ENCODE measurements at regions not wholly inside any gene's neighbourhood (a gene's known extent, or its start where the extent isn't known, plus 50 kb on each side); places are given as distances from the start of the nearest gene placed in this dataset.

DNA sequence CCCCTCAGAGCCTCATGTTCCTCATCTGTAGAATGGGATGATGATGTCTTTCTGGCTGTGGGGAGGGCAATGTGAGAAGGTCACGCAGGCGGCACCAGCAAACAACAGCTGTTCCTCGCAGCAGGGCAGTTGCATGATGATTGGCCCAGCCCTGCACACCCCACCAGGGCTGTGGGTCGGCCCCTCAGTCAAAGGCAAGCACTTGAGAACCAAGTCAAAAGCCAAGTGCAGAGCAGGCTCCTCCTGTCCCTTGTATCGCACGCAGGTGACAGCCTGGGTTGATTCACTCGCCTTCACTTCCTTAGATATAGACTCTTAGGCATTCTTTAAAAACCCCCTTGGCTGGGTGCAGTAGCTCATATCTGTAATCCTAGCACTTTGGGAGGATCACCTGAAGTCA lies 191.9 kb upstream of the C1orf174 start:
- TF ChIP-seq, protein P1, sequence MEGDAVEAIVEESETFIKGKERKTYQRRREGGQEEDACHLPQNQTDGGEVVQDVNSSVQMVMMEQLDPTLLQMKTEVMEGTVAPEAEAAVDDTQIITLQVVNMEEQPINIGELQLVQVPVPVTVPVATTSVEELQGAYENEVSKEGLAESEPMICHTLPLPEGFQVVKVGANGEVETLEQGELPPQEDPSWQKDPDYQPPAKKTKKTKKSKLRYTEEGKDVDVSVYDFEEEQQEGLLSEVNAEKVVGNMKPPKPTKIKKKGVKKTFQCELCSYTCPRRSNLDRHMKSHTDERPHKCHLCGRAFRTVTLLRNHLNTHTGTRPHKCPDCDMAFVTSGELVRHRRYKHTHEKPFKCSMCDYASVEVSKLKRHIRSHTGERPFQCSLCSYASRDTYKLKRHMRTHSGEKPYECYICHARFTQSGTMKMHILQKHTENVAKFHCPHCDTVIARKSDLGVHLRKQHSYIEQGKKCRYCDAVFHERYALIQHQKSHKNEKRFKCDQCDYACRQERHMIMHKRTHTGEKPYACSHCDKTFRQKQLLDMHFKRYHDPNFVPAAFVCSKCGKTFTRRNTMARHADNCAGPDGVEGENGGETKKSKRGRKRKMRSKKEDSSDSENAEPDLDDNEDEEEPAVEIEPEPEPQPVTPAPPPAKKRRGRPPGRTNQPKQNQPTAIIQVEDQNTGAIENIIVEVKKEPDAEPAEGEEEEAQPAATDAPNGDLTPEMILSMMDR (IDR thresholded peaks at IDR 0.05; ENCODE audit: insufficient read depth, low read length, poor library complexity, severe bottlenecking), result no peak
- TF ChIP-seq EZH2phosphoT487 (conservative IDR thresholded peaks at IDR 0.05; ENCODE audit: low read length), result no peak
